ENCODE measurements at regions not wholly inside any gene's neighbourhood (a gene's known extent, or its start where the extent isn't known, plus 50 kb on each side); places are given as distances from the start of the nearest gene placed in this dataset.

- H2AK9ac ChIP-seq (replicated peaks; ENCODE audit: low read depth, low read length, poor library complexity), result no peak overlapping the region
- POLR2A ChIA-PET (ENCODE audit: unreplicated experiment), result no interaction called here
- H2BK20ac ChIP-seq (ENCODE audit: low read depth, low read length), result no peak overlapping the region
- ATAC-seq (ENCODE audit: low read depth) (no peak), DNase-seq (no peak)
- H3K18ac ChIP-seq (ENCODE audit: low read depth, low read length), result no peak overlapping the region
- no TSS peak for BruUV-seq (replicated peaks)
- H3K4me2 ChIP-seq (ENCODE audit: low read depth, low read length), result no peak overlapping the region
- CTCF ChIA-PET, result no interaction called here
- no peaks in the 10 kb centered on the region for H3K36me3 ChIP-seq (ENCODE audit: control insufficient read depth, insufficient read depth, low read length)
- WGBS, 2 experiments (ENCODE audit: extremely low coverage in 2 of 2, insufficient read length in 1 of 2), result 0% methylated on average over 1 of the region's 1 CpG; no CpG with 5 or more reads in 1 of the 2 experiments
- no peak overlapping the region for H3K9ac ChIP-seq (ENCODE audit: low read depth, low read length)
- no peak overlapping the region for H4K5ac ChIP-seq (ENCODE audit: low read depth, low read length)
- H4K20me1 ChIP-seq (ENCODE audit: insufficient read depth, low read length), result no peaks in the 10 kb centered on the region
- no peak overlapping the region for H2AK5ac ChIP-seq (ENCODE audit: low read depth, low read length)
- no peak overlapping the region for H2BK5ac ChIP-seq (ENCODE audit: low read depth, low read length, poor library complexity, severe bottlenecking)
- intact Hi-C loops (cut with micrococcal nuclease) (no loop called here), dilution Hi-C loops (cut with HindIII; ENCODE audit: low sequenced_read_pairs, unreplicated experiment) (no loop called here), in situ Hi-C loops (cut with MboI; ENCODE audit: low sequenced_read_pairs) (no loop called here)
- no peak overlapping the region for H2AFZ ChIP-seq (replicated peaks; ENCODE audit: low read length, poor library complexity)
- no peak overlapping the region for H3K27ac ChIP-seq (ENCODE audit: insufficient read depth, low read length)
- no peaks in the 10 kb centered on the region for H3K27me3 ChIP-seq (ENCODE audit: control insufficient read depth, insufficient read depth, low read length)
- H3K4ac ChIP-seq (ENCODE audit: low read depth, low read length), result no peak overlapping the region
- no peak overlapping the region for H3K4me3 ChIP-seq (ENCODE audit: insufficient read depth, low read depth, low read length)
- H4K91ac ChIP-seq (ENCODE audit: insufficient read depth, low read depth, low read length), result no peak overlapping the region
- H2BK15ac ChIP-seq (ENCODE audit: low read depth, low read length), result no peak overlapping the region
- no peaks in the 10 kb centered on the region for H3K79me1 ChIP-seq (ENCODE audit: low read depth in 1 of 2, low read length in 2 of 2)
- no peaks in the 10 kb centered on the region for H3K4me1 ChIP-seq (ENCODE audit: control insufficient read depth, insufficient read depth, low read length)
- no peak overlapping the region for H3K56ac ChIP-seq (ENCODE audit: extremely low read depth, insufficient read depth, low read length)
- H2BK120ac ChIP-seq (ENCODE audit: low read depth, low read length), result no peak overlapping the region
- no peak overlapping the region for H4K8ac ChIP-seq (ENCODE audit: low read depth in 2 of 2, low read length in 2 of 2)
- H3K9me3 ChIP-seq (ENCODE audit: control insufficient read depth, insufficient read depth, low read length), result peaks cover 2% of the 10 kb centered on the region; the same call in 1 of the 2 replicates
- TF ChIP-seq MAFK (IDR thresholded peaks at IDR 0.05; ENCODE audit: low read depth, low read length) (no peak), CEBPB (IDR thresholded peaks at IDR 0.05; ENCODE audit: low read depth, low read length) (no peak), USF2 (IDR thresholded peaks at IDR 0.05; ENCODE audit: low read depth, low read length) (no peak), CHD1 (IDR thresholded peaks at IDR 0.05; ENCODE audit: low read depth, low read length) (no peak)
- H3K23ac ChIP-seq (ENCODE audit: low read depth, low read length), result no peak overlapping the region
- H3K9me1 ChIP-seq (ENCODE audit: insufficient read depth, low read length), result no peaks in the 10 kb centered on the region
- H3K14ac ChIP-seq (replicated peaks; ENCODE audit: low read depth, low read length), result no peak overlapping the region
These were observed 793.6 kb downstream of the STPG2 start for GRCh38 chr4:97349468-97350186.
